HG02623 (cell line): ENCODE measurements at regions not wholly inside any gene's neighbourhood (a gene's known extent, or its start where the extent isn't known, plus 50 kb on each side); places are given as distances from the start of the nearest gene placed in this dataset.

ENCODE experiments used
- ATAC-seq: cut with Tn5 transposase; IDR thresholded peaks from one replicate; pipeline ENCODE4 v1.9.1; 2021; ENCODE audit warnings: moderate library complexity; ENCODE audit not compliant: unreplicated experiment

- ATAC-seq = no peak
Measured at GRCh38 chr4:1485280-1485679, 79.0 kb upstream of the NKX1-1 start.

- ATAC-seq = no peak
Measured at GRCh38 chr4:1480720-1481119, 74.5 kb upstream of the NKX1-1 start.

- no peak for ATAC-seq
Measured at GRCh38 chr4:1479454-1479853, 73.2 kb upstream of the NKX1-1 start.

GRCh38 chr4:1478766-1479355, 72.6 kb upstream of the NKX1-1 start:
- no peak for ATAC-seq

- no peak for ATAC-seq
Measured at GRCh38 chr4:1477045-1477840, 71.0 kb upstream of the NKX1-1 start.

- ATAC-seq = no peak
Measured at GRCh38 chr4:1476140-1476513, 69.9 kb upstream of the NKX1-1 start.

GRCh38 chr4:1475277-1476139, 69.3 kb upstream of the NKX1-1 start:
- no peak for ATAC-seq

GRCh38 chr4:1474126-1475090, 68.2 kb upstream of the NKX1-1 start:
- ATAC-seq = no peak

GRCh38 chr4:1473718-1474117, 67.5 kb upstream of the NKX1-1 start:
- ATAC-seq = no peak

- ATAC-seq = no peak
Measured at GRCh38 chr4:1472911-1473518, 66.8 kb upstream of the NKX1-1 start.

GRCh38 chr4:1472148-1472797, 66.0 kb upstream of the NKX1-1 start:
- ATAC-seq = no peak

GRCh38 chr4:1471443-1472147, 65.4 kb upstream of the NKX1-1 start:
- no peak for ATAC-seq

GRCh38 chr4:1470816-1471442, 64.7 kb upstream of the NKX1-1 start:
- ATAC-seq = no peak

- no peak for ATAC-seq
Measured at GRCh38 chr4:1470393-1470670, 64.1 kb upstream of the NKX1-1 start.

GRCh38 chr4:1469607-1470392, 63.6 kb upstream of the NKX1-1 start:
- no peak for ATAC-seq

GRCh38 chr4:1469043-1469442, 62.8 kb upstream of the NKX1-1 start:
- ATAC-seq = no peak

- ATAC-seq = no peak
Measured at GRCh38 chr4:1467581-1468458, 61.6 kb upstream of the NKX1-1 start.
